Mammary epithelial cell (primary cell): ENCODE measurements at regions not wholly inside any gene's neighbourhood (a gene's known extent, or its start where the extent isn't known, plus 50 kb on each side); places are given as distances from the start of the nearest gene placed in this dataset.

Source experiments
- EZH2 ChIP-seq: IDR thresholded peaks from 2 replicates; pipeline ENCODE4 v1.6.1; 2012; ENCODE audit warnings: low read length, inconsistent platforms, borderline replicate concordance
- TF ChIP-seq, protein P1 (sequence below), 2 donors: IDR thresholded peaks in 1 of 2; conservative IDR thresholded peaks in 1 of 2; 2 replicates each; pipeline ENCODE4 v1.5.1; 2011 to 2012; ENCODE audit warnings: inconsistent platforms in 2 of 2, low read length in 2 of 2, mild to moderate bottlenecking in 2 of 2, control low read depth in 1 of 2, low read depth in 1 of 2; ENCODE audit not compliant: insufficient read depth in 1 of 2; ENCODE audit errors: extremely low read depth in 1 of 2

- TF ChIP-seq, protein P1, sequence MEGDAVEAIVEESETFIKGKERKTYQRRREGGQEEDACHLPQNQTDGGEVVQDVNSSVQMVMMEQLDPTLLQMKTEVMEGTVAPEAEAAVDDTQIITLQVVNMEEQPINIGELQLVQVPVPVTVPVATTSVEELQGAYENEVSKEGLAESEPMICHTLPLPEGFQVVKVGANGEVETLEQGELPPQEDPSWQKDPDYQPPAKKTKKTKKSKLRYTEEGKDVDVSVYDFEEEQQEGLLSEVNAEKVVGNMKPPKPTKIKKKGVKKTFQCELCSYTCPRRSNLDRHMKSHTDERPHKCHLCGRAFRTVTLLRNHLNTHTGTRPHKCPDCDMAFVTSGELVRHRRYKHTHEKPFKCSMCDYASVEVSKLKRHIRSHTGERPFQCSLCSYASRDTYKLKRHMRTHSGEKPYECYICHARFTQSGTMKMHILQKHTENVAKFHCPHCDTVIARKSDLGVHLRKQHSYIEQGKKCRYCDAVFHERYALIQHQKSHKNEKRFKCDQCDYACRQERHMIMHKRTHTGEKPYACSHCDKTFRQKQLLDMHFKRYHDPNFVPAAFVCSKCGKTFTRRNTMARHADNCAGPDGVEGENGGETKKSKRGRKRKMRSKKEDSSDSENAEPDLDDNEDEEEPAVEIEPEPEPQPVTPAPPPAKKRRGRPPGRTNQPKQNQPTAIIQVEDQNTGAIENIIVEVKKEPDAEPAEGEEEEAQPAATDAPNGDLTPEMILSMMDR (conservative IDR thresholded peaks at IDR 0.05 in 1 of 2, IDR thresholded peaks at IDR 0.05 in 1 of 2; ENCODE audit: extremely low read depth in 1 of 2, insufficient read depth in 1 of 2, low read depth in 1 of 2, low read length in 2 of 2) = peak; percentile 83
- TF ChIP-seq EZH2 = no peak
Observed at GRCh38 chr9:13033959-13034693, 245.4 kb downstream of the MPDZ start.
